Right lobe of liver (tissue), 4 donors: ENCODE measurements at regions not wholly inside any gene's neighbourhood (a gene's known extent, or its start where the extent isn't known, plus 50 kb on each side); places are given as distances from the start of the nearest gene placed in this dataset.

Experiments
- CTCF ChIP-seq, 4 donors: fragments of 200-600 bp in 3 of 4; fragments of 450-650 bp in 1 of 4; IDR thresholded peaks; one replicate each; pipeline versions ENCODE4 v1.5.1 to v1.8.0; 2016 to 2022; ENCODE audit warnings: antibody characterized with exemption in 4 of 4, mild to moderate bottlenecking in 2 of 4
- POLR2A ChIP-seq: fragments of 450-650 bp; IDR thresholded peaks from one replicate; pipeline ENCODE4 v1.6.1; 2017; ENCODE audit warnings: antibody characterized with exemption, mild to moderate bottlenecking
- donor health status: DM: no; HTN: no; CAD: no.
- donor health status: DM: no; HTN: no; CAD: no.
- donor health status: DM: no; HTN: yes; CAD: no.

- TF ChIP-seq CTCF (IDR thresholded peaks at IDR 0.05) (no peak), POLR2A (no peak)
These were observed 435.0 kb upstream of the SPRED2 start for GRCh38 chr2:65867446-65867845.
